ENCODE measurements at regions not wholly inside any gene's neighbourhood (a gene's known extent, or its start where the extent isn't known, plus 50 kb on each side); places are given as distances from the start of the nearest gene placed in this dataset.
"Not testable (repeated sequence)": the region's sequence is repeated elsewhere in the genome, so short reads cannot be mapped to it uniquely, and the experiment has no call there.

DNA sequence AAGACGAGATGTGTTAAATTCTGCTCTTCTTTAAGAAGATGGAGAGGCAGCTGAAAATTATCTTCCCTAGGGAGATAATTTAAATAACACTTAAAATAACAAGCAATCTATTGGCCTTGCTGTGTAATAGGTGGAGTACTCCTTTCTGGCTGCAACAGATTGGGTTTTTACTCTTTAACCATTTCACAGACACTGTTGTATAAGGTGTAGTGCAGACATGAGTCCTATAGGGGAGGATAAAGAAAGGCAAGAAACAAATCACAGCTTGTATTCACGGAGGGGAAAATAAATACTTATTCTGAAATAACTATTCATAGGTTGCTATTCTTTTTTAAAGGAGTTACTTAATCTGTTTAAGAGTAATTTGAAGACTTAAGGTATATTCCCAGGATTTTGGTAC is 252.0 kb downstream of the ZPLD1 start:
- no peak for DNase-seq (ENCODE audit: low read depth in 2 of 2)

DNA sequence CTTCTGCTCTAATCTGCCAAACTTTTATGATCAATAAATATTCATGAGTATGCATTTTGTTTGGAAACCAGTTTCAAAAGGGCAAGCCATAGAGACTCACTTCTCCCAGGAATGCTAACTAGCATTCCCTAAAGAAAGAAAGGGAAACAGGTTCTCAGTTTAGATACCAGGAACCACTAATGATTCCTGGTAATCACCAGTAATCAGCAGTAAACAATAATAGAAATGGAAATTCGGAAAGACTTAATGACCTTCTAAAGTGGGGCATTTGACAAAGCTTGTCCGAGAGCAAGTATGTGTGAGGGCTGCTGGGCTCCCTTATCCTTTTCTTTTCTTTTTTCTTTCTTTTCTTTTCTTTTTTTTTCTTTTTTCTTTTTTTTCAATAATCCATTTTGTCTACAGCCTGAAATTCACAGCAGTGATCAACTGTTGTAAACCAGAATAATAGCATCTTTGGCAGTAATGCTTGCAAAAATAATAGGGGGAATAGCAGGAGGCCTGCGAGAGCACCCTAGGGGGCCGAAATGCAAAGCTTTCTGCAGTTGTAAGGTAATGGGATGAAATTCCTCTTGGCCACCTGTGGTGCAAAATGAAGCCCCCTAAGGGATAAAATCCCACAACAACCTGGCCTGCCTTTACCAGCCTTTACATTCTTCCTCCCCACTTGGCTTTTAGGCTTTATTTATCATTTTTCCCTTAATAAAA is 253.2 kb downstream of the ZPLD1 start:
- no peak for DNase-seq (ENCODE audit: low read depth in 2 of 2)

DNA sequence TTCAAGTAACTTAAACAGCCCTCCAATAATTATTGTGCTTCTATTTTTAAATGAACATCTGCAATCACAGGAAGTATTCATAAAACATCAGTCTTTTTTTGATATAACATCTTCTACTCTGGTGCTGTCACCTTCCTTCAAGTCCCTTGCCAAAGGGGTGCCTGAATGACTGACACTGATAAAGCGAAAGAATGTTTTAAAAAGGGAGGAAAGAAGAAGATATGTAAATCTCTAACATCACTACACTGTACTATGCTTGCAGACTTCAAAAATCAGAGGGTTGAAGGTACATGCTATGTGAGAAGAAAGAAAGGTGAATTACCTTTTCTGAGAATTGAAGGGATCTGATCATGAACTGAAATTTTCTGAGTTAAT is 253.7 kb downstream of the ZPLD1 start:
- no peak for DNase-seq (ENCODE audit: low read depth in 2 of 2)

DNA sequence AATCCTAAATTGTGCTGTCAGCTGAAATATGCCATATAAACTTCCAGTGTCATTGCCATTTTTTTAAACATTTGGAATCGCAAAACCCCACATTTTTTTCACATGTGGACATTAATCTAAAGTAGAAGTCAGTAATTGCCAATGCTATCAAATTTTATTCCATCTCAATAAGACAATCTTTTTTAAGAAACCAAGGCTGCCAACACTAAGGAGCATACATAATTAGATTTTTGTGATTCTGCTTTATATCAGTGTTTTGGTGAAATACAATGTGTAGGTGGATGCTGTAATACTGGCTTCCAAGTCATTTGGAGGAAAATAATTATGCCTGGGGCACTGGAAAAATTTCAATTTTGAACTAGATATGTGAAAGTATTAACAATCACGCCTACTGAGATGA is 256.7 kb downstream of the ZPLD1 start:
- no peak for DNase-seq (ENCODE audit: low read depth in 2 of 2)

DNA sequence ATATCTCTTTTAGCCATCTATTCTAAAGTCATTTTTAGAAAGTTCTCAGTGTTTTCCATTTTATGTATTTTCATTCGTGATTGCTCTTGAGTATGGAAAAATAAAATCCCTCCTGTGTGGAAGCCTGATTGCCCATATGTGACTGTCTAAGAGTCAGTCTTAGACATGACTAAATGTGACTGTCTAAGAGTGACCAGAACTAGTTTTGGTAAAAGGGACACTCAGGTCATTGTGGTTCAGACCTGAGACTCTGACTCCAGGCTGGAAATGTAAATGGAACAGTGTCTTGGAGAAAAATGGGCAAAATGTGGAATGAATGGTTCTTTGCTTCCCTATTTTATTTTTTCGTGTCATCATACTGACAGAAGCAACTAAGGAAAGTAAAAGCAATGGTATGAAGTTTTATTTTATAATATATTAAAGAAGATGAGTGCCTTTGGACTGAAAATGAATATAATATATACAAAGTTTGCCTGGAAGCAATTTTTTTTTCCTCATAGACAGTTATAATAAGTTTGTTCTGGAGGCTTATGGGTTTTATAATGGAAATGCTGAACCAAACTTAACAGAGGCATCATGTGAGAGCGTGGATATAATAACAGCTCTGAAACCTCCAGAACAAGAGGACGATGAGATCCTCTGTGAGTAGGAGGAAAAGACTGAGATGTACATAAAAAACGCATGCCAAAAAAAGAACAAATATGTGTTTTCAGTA is 264.4 kb downstream of the ZPLD1 start:
- no peak for DNase-seq (ENCODE audit: low read depth in 2 of 2)

DNA sequence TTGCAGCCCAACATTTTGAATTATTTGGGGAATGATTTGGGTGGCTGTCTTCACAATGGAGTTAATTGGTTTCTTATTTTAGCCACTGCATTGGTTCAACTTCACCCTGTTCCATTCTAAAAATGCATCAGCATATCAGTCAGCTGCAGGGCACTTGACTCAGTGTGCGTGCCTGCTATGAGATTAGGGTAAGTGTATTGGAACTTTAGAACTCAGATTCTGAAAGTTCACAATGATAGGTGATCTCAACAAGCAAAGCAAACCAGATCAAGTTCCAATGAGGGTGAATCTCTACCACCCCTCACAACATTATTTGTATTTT is 265.0 kb downstream of the ZPLD1 start:
- DNase-seq (ENCODE audit: low read depth in 2 of 2), result no peak

DNA sequence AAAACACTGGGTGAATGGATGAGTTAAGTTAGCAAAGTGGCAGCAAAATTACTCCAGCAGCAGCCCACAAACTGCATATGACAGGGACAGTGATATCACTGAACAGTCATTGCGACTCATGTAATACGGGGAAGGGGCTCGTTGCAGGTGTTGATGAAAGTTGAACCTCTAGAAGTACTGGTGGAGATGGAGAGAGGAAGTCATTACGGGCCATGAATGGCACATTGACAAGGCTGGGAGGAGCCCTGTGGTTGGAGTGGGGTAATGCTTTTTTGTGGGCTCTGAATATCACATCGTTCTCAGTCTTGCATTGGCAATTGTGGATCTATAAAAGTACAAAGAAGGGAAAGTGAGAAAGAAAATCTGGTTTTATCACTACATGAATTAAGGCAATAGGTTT is 278.1 kb downstream of the ZPLD1 start:
- DNase-seq (ENCODE audit: low read depth in 2 of 2), result no peak

DNA sequence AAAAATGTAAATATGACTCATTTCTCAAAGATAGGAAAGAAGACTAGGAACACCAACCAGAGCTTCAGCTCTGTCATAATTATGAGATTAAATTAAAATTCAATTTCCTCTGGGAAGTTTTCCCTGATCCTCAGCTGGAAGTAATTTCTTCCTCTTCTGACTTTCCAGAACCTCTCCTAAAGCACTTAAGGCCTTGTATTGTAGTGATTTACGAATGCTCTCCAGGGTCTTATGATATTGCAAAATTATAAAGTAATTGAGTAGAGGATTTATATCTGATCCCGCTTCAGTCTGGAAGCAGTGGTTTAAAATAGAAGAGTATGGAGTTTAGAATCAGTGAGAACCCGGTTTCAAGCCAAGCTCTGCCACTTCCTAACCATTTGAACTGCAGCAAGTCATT is 279.8 kb downstream of the ZPLD1 start:
- no peak for DNase-seq (ENCODE audit: low read depth in 2 of 2)

DNA sequence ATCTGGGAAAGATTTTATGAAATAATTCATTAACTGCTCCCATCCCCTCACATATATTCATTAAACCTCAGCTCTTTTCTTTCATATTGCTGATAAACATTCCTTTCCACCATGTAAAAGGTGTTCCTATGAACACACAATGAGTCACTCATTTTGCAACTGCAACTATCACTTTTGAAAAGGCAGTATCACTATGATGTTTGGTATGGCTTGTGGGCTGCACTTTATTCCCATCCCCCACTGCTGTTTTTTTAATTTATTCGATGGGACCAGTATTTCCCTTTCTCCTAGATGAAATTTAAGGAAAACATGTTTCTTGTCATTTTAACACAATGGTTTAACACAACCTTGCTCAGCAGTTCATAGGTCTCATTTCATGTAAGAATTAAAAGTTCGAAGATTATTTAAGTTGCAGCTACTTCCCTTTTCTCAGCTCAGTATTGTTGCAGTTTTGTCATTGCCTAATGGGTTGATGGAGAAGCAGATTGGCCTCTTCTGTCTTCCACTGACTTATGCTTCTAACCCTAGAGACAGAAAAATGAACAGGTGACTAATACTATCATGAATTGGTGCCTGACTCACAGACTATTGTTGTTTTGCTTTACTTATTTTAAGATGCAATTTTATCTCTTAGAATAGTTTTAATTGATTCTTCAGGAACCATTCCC is 280.3 kb downstream of the ZPLD1 start:
- DNase-seq (ENCODE audit: low read depth in 2 of 2), result no peak

DNA sequence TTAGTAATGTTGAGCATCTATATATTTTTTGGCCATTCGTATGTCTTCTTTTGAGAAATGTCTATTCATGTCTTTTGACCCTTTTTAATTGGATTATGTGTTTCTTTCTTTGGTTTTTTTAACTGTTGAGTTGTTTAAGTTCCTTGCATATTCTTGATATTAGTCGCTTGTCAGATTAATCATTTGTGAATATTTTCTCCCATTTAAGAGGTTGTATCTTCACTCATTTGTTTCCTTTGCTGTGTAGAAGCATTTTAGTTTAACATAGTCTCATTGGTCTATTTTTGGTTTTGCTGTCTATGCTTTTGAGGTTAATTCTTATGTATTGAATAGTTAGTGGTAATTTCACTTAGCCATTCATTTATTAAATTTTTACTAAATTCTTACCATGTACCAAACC is 283.8 kb downstream of the ZPLD1 start:
- no peak for DNase-seq (ENCODE audit: low read depth in 2 of 2)

DNA sequence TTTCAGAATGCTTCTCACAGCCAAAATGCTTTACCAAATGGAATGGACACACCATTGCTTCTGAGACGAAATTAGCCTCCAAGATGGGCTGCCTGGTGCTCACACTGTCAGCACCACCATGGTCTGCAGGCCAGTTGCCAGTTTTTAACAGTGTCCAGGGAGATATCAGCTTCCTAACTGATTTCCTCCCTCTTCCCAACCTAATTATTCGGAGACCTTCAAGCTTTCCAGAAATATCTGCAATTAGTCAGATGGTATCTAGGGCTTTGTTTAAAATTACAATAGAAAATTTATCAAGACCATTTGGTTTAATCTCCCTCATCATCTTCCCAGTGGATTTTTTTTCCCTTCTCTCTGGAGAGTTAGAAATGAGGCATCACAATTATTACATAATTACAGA is 287.5 kb downstream of the ZPLD1 start:
- DNase-seq (ENCODE audit: low read depth in 2 of 2), result no peak

DNA sequence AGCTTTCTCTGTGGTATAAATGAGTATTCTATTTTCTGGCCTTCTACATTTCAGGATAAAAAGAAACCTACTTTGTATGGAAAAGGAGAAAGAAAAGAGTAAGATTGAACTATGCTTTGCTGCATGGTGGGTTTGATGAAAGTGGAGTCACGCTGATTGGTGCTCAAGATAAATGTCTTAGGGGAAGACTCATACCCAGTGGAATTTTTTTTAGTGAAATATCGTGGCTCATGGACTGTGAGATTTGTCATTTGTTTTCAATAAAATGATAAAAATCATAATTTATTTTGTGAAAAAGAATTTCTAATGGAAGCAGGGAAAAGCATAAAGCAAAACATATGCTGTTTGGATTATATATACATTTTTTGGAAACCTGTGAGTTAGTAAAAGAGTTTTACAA is 292.5 kb downstream of the ZPLD1 start:
- DNase-seq (ENCODE audit: low read depth in 2 of 2), result no peak

DNA sequence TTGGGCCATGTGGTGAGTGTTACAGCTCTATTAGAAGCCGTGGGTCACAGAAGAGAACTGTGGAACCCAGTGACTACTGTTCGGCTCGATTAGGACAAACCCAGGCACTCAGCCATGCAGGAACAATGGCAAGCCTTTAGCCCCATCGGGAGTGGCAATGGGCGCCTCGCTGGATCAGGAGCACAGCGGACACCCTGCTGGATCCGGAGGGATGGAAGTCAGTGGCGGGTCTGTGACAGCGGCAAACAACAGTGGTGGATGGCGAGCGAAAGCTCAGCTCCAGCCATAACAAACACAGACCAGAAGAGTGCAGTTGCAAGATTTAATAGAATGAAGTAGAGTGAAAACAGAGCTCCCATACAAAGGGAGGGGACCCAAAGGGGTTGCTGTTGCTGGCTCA is 297.8 kb downstream of the ZPLD1 start:
- not testable (repeated sequence) for DNase-seq (ENCODE audit: low read depth in 2 of 2)

DNA sequence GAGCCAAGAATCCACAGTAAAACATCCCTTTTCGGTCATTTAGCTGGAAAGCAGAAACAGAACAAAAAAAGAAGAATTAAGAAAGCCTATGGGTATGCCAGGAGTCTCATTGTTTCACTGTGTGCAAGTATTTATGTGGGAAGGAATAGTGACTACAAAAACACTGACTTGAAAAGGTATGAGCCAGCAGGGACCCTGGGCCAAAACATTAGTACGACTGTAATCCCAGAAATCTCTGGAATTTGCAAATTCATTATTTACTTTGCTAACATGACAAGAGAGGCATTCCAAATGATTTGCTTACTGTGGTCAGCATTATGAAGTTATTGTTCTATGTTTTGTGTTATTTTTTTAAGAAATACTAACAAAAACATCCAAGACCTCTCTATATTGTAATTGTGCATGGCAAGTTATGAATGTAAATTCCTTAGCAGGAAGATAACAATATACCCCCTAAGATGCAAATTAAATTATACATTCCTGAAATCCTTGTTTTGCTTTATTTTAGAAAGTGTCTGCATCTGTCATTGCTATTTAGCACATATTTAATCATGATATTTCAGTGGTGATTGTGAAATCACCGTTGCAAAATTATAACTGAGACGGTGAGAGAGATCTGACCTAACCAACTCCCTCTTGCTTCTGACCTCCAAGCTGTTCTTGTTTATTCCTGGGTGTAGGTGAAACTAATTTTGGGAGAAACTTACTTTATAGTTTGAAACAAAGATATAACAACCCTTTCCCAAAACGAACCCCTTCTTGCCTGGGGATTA is 299.2 kb downstream of the ZPLD1 start:
- no peak for DNase-seq (ENCODE audit: low read depth in 2 of 2)

DNA sequence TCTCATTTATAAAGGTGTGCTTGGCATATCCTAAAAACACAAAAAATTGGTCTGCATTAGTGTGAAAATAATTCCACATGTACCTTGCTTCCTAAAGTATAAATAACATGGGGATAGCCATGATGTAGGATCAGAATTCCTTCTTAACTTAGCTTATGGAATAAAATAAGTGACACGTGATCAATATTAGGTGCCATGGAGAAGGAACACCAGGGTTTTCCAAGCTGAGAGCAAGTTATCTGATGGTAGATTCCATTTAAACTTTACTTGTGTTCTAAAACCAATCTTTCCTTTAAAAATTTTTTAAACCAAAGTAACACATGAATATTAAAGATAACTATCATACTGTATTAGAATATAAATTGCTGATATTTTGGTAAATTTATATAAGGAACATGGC is 300.5 kb downstream of the ZPLD1 start:
- DNase-seq (ENCODE audit: low read depth in 2 of 2), result no peak

DNA sequence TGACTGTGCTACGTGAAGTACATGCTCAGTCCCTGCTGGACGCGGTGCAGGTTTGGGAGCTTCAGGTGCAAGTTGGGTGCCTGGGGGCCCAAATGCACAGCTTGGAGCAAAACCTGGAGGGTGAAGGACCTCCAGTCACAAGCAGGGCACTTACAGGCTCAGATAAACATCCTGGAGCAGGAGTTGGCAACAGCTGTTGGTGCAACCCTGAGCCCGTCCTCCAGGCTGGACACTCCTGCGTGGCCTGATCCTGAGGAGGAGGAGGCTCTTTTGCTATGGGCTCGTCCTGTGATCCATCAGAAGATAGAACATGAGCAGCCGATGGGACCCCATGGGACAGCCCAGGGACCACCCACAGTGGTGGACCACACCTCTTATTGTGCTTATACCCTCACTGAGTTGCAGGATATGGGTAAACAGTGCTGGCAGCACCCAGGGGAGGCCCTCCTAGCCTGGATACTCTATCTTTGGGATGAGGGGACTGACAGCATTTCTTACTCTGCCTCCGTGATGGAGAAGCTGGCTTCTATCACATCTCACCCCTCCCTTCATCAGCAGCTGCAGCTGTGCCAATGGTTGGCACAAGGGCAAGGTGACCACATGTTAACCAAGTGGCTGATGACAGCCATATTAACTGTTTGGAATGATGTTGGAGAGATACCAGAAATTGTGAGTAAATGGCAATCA is 301.6 kb downstream of the ZPLD1 start:
- no peak for DNase-seq (ENCODE audit: low read depth in 2 of 2)

DNA sequence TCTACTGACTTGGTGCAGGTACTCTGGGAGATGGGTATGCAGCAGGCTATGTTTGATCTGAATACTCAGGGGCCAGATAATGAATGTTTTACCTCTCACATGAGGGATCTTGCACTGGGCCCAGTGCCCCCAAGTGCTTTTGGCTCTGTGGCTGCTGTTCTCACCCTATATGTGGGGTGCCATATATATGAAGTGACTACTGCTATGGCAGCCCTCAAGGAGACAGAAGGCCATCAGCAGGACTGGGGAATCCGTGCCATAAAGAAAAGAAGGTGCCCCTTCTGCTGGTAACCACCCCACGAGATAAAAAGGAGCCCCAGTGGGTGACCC is 302.1 kb downstream of the ZPLD1 start:
- no peak for DNase-seq (ENCODE audit: low read depth in 2 of 2)

DNA sequence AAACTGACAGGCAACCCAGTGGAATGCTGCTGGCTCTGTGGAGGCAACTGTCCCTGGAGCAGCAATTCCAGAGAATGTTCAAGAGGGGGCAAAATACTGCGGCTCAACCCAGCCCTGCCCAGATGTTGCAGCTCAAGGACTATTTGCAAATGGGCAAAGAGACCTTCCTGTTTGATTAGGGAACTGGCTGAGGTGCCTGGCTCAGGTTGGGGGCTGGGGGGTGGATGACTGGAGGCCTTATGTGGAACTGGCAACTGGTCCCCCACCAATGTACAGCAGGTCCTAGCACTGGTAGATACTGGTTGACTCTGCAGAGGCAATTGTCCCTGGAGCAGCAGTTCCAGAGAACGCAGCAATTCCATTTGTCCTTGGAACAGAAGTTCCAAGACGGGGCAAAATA is 302.5 kb downstream of the ZPLD1 start:
- DNase-seq (ENCODE audit: low read depth in 2 of 2), result no peak

DNA sequence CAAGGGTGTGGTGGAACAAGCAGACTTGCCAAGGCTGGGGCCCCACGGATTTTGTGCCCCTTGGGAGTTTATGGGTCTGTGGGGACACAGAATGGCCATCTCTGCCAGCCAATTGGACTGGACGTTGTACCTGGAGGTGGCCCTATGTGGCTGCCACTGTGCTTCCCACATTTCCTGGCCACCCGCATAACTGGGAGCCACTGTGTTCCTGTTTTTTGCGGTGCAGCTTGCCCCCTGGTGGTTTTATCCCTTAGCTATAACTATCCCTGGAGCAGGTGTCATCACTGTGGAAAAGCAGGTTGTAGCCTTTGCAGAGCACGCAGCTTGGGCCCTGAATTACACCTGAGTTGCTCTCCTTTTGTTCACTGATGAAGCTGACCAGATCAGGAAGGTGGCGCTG is 306.3 kb downstream of the ZPLD1 start:
- DNase-seq (ENCODE audit: low read depth in 2 of 2), result no peak

DNA sequence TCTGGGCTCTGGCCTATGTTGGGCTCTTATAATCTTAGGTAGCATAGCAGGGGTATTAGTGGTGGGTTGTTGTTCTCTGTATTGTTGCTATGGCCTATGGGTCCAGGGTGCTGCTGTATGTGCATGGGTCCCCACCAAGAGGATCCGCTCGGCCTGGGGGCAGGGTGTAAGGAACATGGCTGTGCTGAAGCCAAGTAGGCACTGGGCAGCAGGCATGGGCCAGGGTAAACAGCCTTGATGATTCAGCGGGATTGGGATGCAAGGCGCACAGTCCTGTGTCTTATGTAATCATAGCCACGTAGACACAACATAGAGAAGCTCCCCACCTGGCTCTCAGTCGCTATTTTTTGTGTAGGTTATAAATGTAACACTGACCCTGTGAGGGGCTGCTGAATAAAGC is 306.9 kb downstream of the ZPLD1 start:
- no peak for DNase-seq (ENCODE audit: low read depth in 2 of 2)

DNA sequence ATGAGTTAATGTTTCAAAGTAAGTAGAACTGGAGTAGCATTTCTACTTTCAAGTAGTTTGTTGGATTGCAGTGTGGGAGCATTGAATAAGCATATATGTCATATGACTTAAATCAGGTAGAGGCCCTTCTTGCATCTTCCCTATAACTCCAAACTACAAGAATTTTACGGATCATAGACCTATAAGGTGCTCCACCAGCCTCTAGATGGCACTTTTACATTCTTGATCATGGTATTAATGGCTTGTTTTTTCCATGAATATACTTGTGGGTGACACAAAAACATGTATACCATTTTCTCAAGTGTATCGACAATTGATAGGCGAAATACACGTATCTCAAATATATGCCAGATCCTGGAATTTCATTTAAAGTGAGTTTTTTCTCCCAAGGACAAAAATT is 311.1 kb downstream of the ZPLD1 start:
- DNase-seq (ENCODE audit: low read depth in 2 of 2), result no peak

DNA sequence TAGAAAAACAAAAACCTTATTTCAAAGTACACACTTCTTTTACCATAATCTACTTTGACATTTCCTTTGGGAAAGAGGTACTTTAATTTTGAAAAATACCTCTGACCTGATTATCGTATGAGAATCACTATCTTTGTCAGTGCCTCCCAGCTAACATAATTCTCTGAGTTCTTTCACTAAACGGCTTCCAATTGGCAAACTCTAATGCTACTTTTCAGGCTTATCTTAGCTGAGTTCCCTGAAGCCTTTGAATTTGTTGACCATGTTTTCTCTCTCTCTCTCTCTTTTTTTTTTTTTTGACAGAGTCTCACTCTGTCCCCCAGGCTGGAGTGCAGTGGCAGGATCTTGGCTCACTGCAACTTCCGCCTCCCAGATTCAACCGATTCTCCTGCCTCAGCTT is 312.8 kb downstream of the ZPLD1 start:
- DNase-seq (ENCODE audit: low read depth in 2 of 2), result no peak
